ENCODE measurements at regions not wholly inside any gene's neighbourhood (a gene's known extent, or its start where the extent isn't known, plus 50 kb on each side); places are given as distances from the start of the nearest gene placed in this dataset.
"Not testable (repeated sequence)": the region's sequence is repeated elsewhere in the genome, so short reads cannot be mapped to it uniquely, and the experiment has no call there.

GRCh38 chr2:54065411-54065810, 50.0 kb upstream of the ACYP2 start:
- no peak for DNase-seq (ENCODE audit: low spot score)

GRCh38 chr2:54063967-54064535, 51.4 kb upstream of the ACYP2 start:
- DNase-seq (ENCODE audit: low spot score) = no peak

- DNase-seq (ENCODE audit: low spot score) = no peak
Measured at GRCh38 chr2:54062401-54062800, 53.0 kb upstream of the ACYP2 start.

GRCh38 chr2:54061272-54061671, 54.1 kb upstream of the ACYP2 start:
- DNase-seq (ENCODE audit: low spot score) = no peak

- DNase-seq (ENCODE audit: low spot score) = no peak
Measured at GRCh38 chr2:54059986-54060385, 55.4 kb upstream of the ACYP2 start.

GRCh38 chr2:54059504-54059903, 55.9 kb upstream of the ACYP2 start:
- no peak for DNase-seq (ENCODE audit: low spot score)

- no peak for DNase-seq (ENCODE audit: low spot score)
Measured at GRCh38 chr2:54058449-54058848, 57.0 kb upstream of the ACYP2 start.

- DNase-seq (ENCODE audit: low spot score) = no peak
Measured at GRCh38 chr2:54054774-54055173, 60.6 kb upstream of the ACYP2 start.

GRCh38 chr2:54054271-54054670, 61.1 kb upstream of the ACYP2 start:
- DNase-seq (ENCODE audit: low spot score) = no peak

GRCh38 chr2:54053830-54054229, 61.6 kb upstream of the ACYP2 start:
- DNase-seq (ENCODE audit: low spot score) = no peak

- DNase-seq (ENCODE audit: low spot score) = peak; percentile 53
Measured at GRCh38 chr2:54052825-54053718, 62.3 kb upstream of the ACYP2 start.

GRCh38 chr2:54050445-54050844, 65.0 kb upstream of the ACYP2 start:
- no peak for DNase-seq (ENCODE audit: low spot score)

- no peak for DNase-seq (ENCODE audit: low spot score)
Measured at GRCh38 chr2:54049365-54049764, 66.0 kb upstream of the ACYP2 start.

GRCh38 chr2:54048896-54049295, 66.5 kb upstream of the ACYP2 start:
- DNase-seq (ENCODE audit: low spot score) = not testable (repeated sequence)

- DNase-seq (ENCODE audit: low spot score) = no peak
Measured at GRCh38 chr2:54048117-54048785, 67.2 kb upstream of the ACYP2 start.

GRCh38 chr2:54047658-54048057, 67.8 kb upstream of the ACYP2 start:
- DNase-seq (ENCODE audit: low spot score) = no peak

- DNase-seq (ENCODE audit: low spot score) = no peak
Measured at GRCh38 chr2:54047091-54047490, 68.3 kb upstream of the ACYP2 start.

- DNase-seq (ENCODE audit: low spot score) = no peak
Measured at GRCh38 chr2:54042897-54043620, 72.3 kb upstream of the PSME4 start.

- DNase-seq (ENCODE audit: low spot score) = no peak
Measured at GRCh38 chr2:54042341-54042740, 71.5 kb upstream of the PSME4 start.

GRCh38 chr2:54041135-54041534, 70.3 kb upstream of the PSME4 start:
- no peak for DNase-seq (ENCODE audit: low spot score)

- DNase-seq (ENCODE audit: low spot score) = no peak
Measured at GRCh38 chr2:54040685-54041084, 69.9 kb upstream of the PSME4 start.

- DNase-seq (ENCODE audit: low spot score) = no peak
Measured at GRCh38 chr2:54040250-54040649, 69.5 kb upstream of the PSME4 start.

All from HT-29 (cell line).